Mesenchymal stem cell (in vitro differentiated cells and primary cell): ENCODE measurements at regions not wholly inside any gene's neighbourhood (a gene's known extent, or its start where the extent isn't known, plus 50 kb on each side); places are given as distances from the start of the nearest gene placed in this dataset.

ENCODE experiments used
- DNase-seq: peaks from one replicate; pipeline ENCODE4 v3.0.0-alpha.2; 2013
- H2AFZ ChIP-seq: one replicate; pipeline ENCODE4 v1.6.1; 2013; ENCODE audit warnings: low read depth, mild to moderate bottlenecking, control low read depth, inconsistent platforms, low read length, moderate library complexity
- H2AK5ac ChIP-seq: 2 replicates; pipeline ENCODE4 v1.6.1; 2013; ENCODE audit warnings: low read length, moderate library complexity, mild to moderate bottlenecking, inconsistent platforms; ENCODE audit not compliant: severe bottlenecking
- H2BK120ac ChIP-seq: one replicate; pipeline ENCODE4 v1.6.1; 2013; ENCODE audit warnings: low read depth, mild to moderate bottlenecking, inconsistent platforms, low read length, moderate library complexity
- H2BK12ac ChIP-seq, 2 experiments: one replicate each; pipeline ENCODE4 v1.6.1; 2013; ENCODE audit warnings: inconsistent platforms in 2 of 2, low read length in 2 of 2, mild to moderate bottlenecking in 2 of 2, moderate library complexity in 2 of 2, control low read depth in 1 of 2
- H2BK15ac ChIP-seq: one replicate; pipeline ENCODE4 v1.6.1; 2013; ENCODE audit warnings: mild to moderate bottlenecking, low read depth, inconsistent platforms; ENCODE audit not compliant: poor library complexity, severe bottlenecking
- H2BK5ac ChIP-seq: 2 replicates; pipeline ENCODE4 v1.6.1; 2013; ENCODE audit warnings: low read depth, mild to moderate bottlenecking, low read length, control low read depth, inconsistent platforms; ENCODE audit not compliant: poor library complexity, severe bottlenecking
- H3K14ac ChIP-seq, 2 experiments: one replicate each; pipeline ENCODE4 v1.6.1; 2013; ENCODE audit warnings: inconsistent platforms in 2 of 2, low read length in 2 of 2, control low read depth in 1 of 2, mild to moderate bottlenecking in 1 of 2, moderate library complexity in 1 of 2
- H3K18ac ChIP-seq, 2 experiments: one replicate each; pipeline ENCODE4 v1.6.1; 2013; ENCODE audit warnings: inconsistent platforms in 2 of 2, low read length in 2 of 2, control low read depth in 1 of 2, low read depth in 1 of 2, mild to moderate bottlenecking in 1 of 2
- H3K23ac ChIP-seq, 2 experiments: one replicate each; pipeline ENCODE4 v1.6.1; 2013; ENCODE audit warnings: inconsistent platforms in 2 of 2, low read length in 2 of 2, mild to moderate bottlenecking in 2 of 2, moderate library complexity in 2 of 2, control low read depth in 1 of 2
- H3K27ac ChIP-seq: 2 replicates; pipeline ENCODE4 v1.5.1; 2013; ENCODE audit warnings: mild to moderate bottlenecking, moderate library complexity, low read length, control low read depth, inconsistent platforms; ENCODE audit not compliant: poor library complexity, severe bottlenecking
- H3K27me3 ChIP-seq, 2 experiments: 2 replicates each; pipeline versions ENCODE4 v1.6.1 to v1.7.0; 2013; ENCODE audit warnings: low read length in 2 of 2, mild to moderate bottlenecking in 2 of 2, moderate library complexity in 2 of 2, control low read depth in 1 of 2, inconsistent platforms in 1 of 2; ENCODE audit not compliant: control insufficient read depth in 1 of 2, insufficient read depth in 1 of 2
- H3K36me3 ChIP-seq, 2 experiments: 2 replicates each; pipeline versions ENCODE4 v1.6.1 to v1.7.0; 2013; ENCODE audit warnings: low read length in 2 of 2, control low read depth in 1 of 2, inconsistent platforms in 1 of 2, low read depth in 1 of 2, mild to moderate bottlenecking in 1 of 2; ENCODE audit not compliant: insufficient read depth in 2 of 2, control insufficient read depth in 1 of 2
- H3K4ac ChIP-seq, 2 experiments: one replicate each; pipeline ENCODE4 v1.6.1; 2013; ENCODE audit warnings: inconsistent platforms in 2 of 2, low read length in 2 of 2, mild to moderate bottlenecking in 2 of 2, moderate library complexity in 2 of 2, control low read depth in 1 of 2, low read depth in 1 of 2
- H3K4me1 ChIP-seq: 2 replicates; pipeline ENCODE4 v1.6.1; 2013; ENCODE audit warnings: low read depth, low read length, control low read depth; ENCODE audit not compliant: control insufficient read depth, insufficient read depth
- H3K4me2 ChIP-seq: 2 replicates; pipeline ENCODE4 v1.6.1; 2013; ENCODE audit warnings: low read length, mild to moderate bottlenecking, inconsistent platforms; ENCODE audit not compliant: poor library complexity, severe bottlenecking
- H3K4me3 ChIP-seq, 2 experiments: 2 replicates each; pipeline versions ENCODE4 v1.5.1 to v1.7.0; 2013; ENCODE audit warnings: low read length in 2 of 2, mild to moderate bottlenecking in 2 of 2, control low read depth in 1 of 2, low read depth in 1 of 2; ENCODE audit not compliant: insufficient read depth in 1 of 2
- H3K79me1 ChIP-seq: replicated peaks from 2 replicates; pipeline ENCODE4 v1.6.1; 2013; ENCODE audit warnings: mild to moderate bottlenecking, control low read depth, low read length, inconsistent platforms; ENCODE audit not compliant: poor library complexity, severe bottlenecking
- H3K9ac ChIP-seq: 2 replicates; pipeline ENCODE4 v1.7.0; 2013; ENCODE audit warnings: mild to moderate bottlenecking, low read length, moderate library complexity
- H3K9me3 ChIP-seq: 2 replicates; pipeline ENCODE4 v1.7.0; 2013; ENCODE audit warnings: mild to moderate bottlenecking, low read length; ENCODE audit not compliant: control insufficient read depth
- H4K8ac ChIP-seq: one replicate; pipeline ENCODE4 v1.6.1; 2013; ENCODE audit warnings: inconsistent platforms, mild to moderate bottlenecking, low read length, moderate library complexity
- H4K91ac ChIP-seq: one replicate; pipeline ENCODE4 v1.6.1; 2013; ENCODE audit warnings: mild to moderate bottlenecking, low read length, inconsistent platforms
- WGBS: methylation state at CpG from one replicate; pipeline ENCODE4 v1.1.7; 2013; ENCODE audit warnings: mixed read lengths; 5-methylcytosine and 5-hydroxymethylcytosine counted together

GRCh38 chr6:153778216-153778615 lies 260.8 kb upstream of the OPRM1 start:
- H3K9me3 ChIP-seq, result no peaks in the 10 kb centered on the region
- no peak overlapping the region for H4K8ac ChIP-seq
- no peaks in the 10 kb centered on the region for H3K4me1 ChIP-seq
- no peaks in the 10 kb centered on the region for H3K79me1 ChIP-seq
- no peaks in the 10 kb centered on the region for H3K36me3 ChIP-seq
- H3K4ac ChIP-seq, result no peak overlapping the region
- H2AFZ ChIP-seq, result no peak overlapping the region
- no peak overlapping the region for H2AK5ac ChIP-seq
- no peak overlapping the region for H2BK12ac ChIP-seq
- no peaks in the 10 kb centered on the region for H3K27me3 ChIP-seq
- no peak overlapping the region for H3K27ac ChIP-seq
- DNase-seq, result no peak
- no peak overlapping the region for H3K4me2 ChIP-seq
- H3K18ac ChIP-seq, result no peak overlapping the region
- H3K4me3 ChIP-seq, result no peak overlapping the region
- no peak overlapping the region for H4K91ac ChIP-seq
- no peak overlapping the region for H2BK5ac ChIP-seq
- no peak overlapping the region for H2BK15ac ChIP-seq
- no peak overlapping the region for H3K9ac ChIP-seq
- H3K23ac ChIP-seq, result no peak overlapping the region
- 91% methylated on average over 2 of the region's 2 CpGs for WGBS
- H3K14ac ChIP-seq, result no peak overlapping the region
- H2BK120ac ChIP-seq, result no peak overlapping the region

GRCh38 chr6:153771577-153771976 lies 267.5 kb upstream of the OPRM1 start:
- no peak overlapping the region for H2AFZ ChIP-seq
- no peak overlapping the region for H4K91ac ChIP-seq
- no peaks in the 10 kb centered on the region for H3K79me1 ChIP-seq
- H3K14ac ChIP-seq, result no peak overlapping the region
- H2AK5ac ChIP-seq, result no peak overlapping the region
- H3K23ac ChIP-seq, result no peak overlapping the region
- H3K9me3 ChIP-seq, result no peaks in the 10 kb centered on the region
- H2BK15ac ChIP-seq, result no peak overlapping the region
- no peak overlapping the region for H2BK5ac ChIP-seq
- no peak overlapping the region for H3K27ac ChIP-seq
- H3K4me2 ChIP-seq, result no peak overlapping the region
- H2BK12ac ChIP-seq, result no peak overlapping the region
- no peak overlapping the region for H3K4ac ChIP-seq
- H3K27me3 ChIP-seq, result no peaks in the 10 kb centered on the region
- no peak for DNase-seq
- no peak overlapping the region for H4K8ac ChIP-seq
- no peaks in the 10 kb centered on the region for H3K36me3 ChIP-seq
- no peaks in the 10 kb centered on the region for H3K4me1 ChIP-seq
- no peak overlapping the region for H3K4me3 ChIP-seq
- no peak overlapping the region for H2BK120ac ChIP-seq
- H3K18ac ChIP-seq, result no peak overlapping the region
- H3K9ac ChIP-seq, result no peak overlapping the region

DNA sequence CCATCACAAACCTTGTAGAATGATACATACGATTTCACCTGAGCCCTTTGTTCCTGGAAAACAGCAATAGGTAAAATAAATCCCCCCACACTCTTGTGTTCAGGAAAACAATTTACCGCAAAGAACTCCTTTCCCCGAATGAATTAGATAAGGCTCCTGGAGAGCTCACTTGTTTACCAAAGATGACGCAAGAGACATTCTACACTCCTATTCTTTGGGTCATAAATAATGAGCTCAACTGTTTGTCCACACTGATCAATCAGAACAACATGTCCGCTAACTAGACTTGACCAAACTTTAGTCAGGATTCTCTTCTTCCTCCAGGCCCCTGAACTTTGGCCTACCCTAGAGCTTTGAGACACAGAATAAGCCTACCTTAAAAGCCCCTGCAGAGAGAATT lies 271.9 kb upstream of the OPRM1 start:
- no peak overlapping the region for H3K4me3 ChIP-seq
- no peak overlapping the region for H4K91ac ChIP-seq
- H3K23ac ChIP-seq, result no peak overlapping the region
- H3K4ac ChIP-seq, result no peak overlapping the region
- no peak overlapping the region for H4K8ac ChIP-seq
- DNase-seq, result no peak
- H3K4me1 ChIP-seq, result no peaks in the 10 kb centered on the region
- 84% methylated on average over 5 of the region's 5 CpGs for WGBS
- H3K79me1 ChIP-seq, result no peaks in the 10 kb centered on the region
- H2AK5ac ChIP-seq, result no peak overlapping the region
- H3K36me3 ChIP-seq, result no peaks in the 10 kb centered on the region
- no peak overlapping the region for H3K9ac ChIP-seq
- H3K9me3 ChIP-seq, result no peaks in the 10 kb centered on the region
- H3K27ac ChIP-seq, result no peak overlapping the region
- no peaks in the 10 kb centered on the region for H3K27me3 ChIP-seq
- H3K4me2 ChIP-seq, result no peak overlapping the region
- H2AFZ ChIP-seq, result no peak overlapping the region
- no peak overlapping the region for H2BK5ac ChIP-seq
- no peak overlapping the region for H3K18ac ChIP-seq
- no peak overlapping the region for H2BK12ac ChIP-seq
- H2BK15ac ChIP-seq, result no peak overlapping the region
- no peak overlapping the region for H2BK120ac ChIP-seq
- H3K14ac ChIP-seq, result no peak overlapping the region

DNA sequence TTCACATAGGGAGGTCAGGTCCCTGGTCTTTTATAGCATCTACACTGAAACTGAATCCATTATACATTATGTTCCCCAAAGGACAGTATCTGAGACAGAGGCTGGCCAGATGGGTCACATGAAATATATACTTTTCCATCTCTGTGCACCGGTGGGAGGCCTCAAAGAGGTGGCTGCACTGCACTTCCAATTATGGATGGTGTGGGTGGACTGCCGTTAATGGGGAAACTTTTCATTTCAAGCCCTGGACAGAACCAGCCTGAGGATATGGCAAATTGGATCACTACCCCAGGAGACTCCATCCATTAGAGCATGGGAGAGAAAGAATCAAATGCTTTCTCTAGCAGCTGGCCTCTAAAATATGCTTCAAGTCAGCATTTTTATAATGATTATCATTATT lies 280.5 kb upstream of the OPRM1 start:
- Histone ChIP-seq H3K4ac (no peak overlapping the region), H3K4me3 (no peak overlapping the region), H3K18ac (no peak overlapping the region), H3K4me2 (no peak overlapping the region), H3K4me1 (no peaks in the 10 kb centered on the region), H3K14ac (no peak overlapping the region), H2BK12ac (no peak overlapping the region), H3K36me3 (no peaks in the 10 kb centered on the region), H3K9ac (no peak overlapping the region), H2BK5ac (no peak overlapping the region), H2BK120ac (no peak overlapping the region), H4K8ac (no peak overlapping the region), H4K91ac (no peak overlapping the region), H3K23ac (no peak overlapping the region), H2AFZ (no peak overlapping the region), H3K27ac (no peak overlapping the region), H3K9me3 (peaks cover 5% of the 10 kb centered on the region), H2BK15ac (no peak overlapping the region), H3K27me3 (no peaks in the 10 kb centered on the region), H3K79me1 (no peaks in the 10 kb centered on the region), H2AK5ac (no peak overlapping the region)
- 95% methylated on average over 2 of the region's 2 CpGs for WGBS
- DNase-seq, result no peak
